Chondrocyte (in vitro differentiated cells): ENCODE measurements at regions not wholly inside any gene's neighbourhood (a gene's known extent, or its start where the extent isn't known, plus 50 kb on each side); places are given as distances from the start of the nearest gene placed in this dataset.
"Not testable (repeated sequence)": the region's sequence is repeated elsewhere in the genome, so short reads cannot be mapped to it uniquely, and the experiment has no call there.

Experiments
- DNase-seq: peaks from one replicate; pipeline ENCODE4 v3.0.0; 2021; ENCODE audit warnings: mixed read lengths, low spot score
- H3K27ac Mint-ChIP-seq: one replicate; pipeline ENCODE4 v1.8.0; 2021; ENCODE audit warnings: mild to moderate bottlenecking, moderate library complexity, mixed read lengths; ENCODE audit not compliant: unreplicated experiment
- H3K27me3 Mint-ChIP-seq: 2 replicates; pipeline ENCODE4 v1.8.0; 2021; ENCODE audit warnings: low read depth, mixed read lengths
- H3K36me3 Mint-ChIP-seq: 2 replicates; pipeline ENCODE4 v1.8.0; 2021; ENCODE audit warnings: low read depth, mixed read lengths
- H3K4me1 Mint-ChIP-seq: 2 replicates; pipeline ENCODE4 v1.8.0; 2021; ENCODE audit warnings: low read depth, mild to moderate bottlenecking, mixed read lengths
- H3K4me3 Mint-ChIP-seq: one replicate; pipeline ENCODE4 v1.8.0; 2021; ENCODE audit warnings: mild to moderate bottlenecking, moderate library complexity, mixed read lengths; ENCODE audit not compliant: unreplicated experiment
- H3K9me3 Mint-ChIP-seq: 2 replicates; pipeline ENCODE4 v1.8.0; 2021; ENCODE audit warnings: low read depth, mixed read lengths
- CTCF ChIP-seq: fragments of 200-600 bp; sonication (generic); IDR thresholded peaks from 2 replicates; pipeline ENCODE4 v1.5.0; 2021; ENCODE audit warnings: antibody characterized with exemption, mild to moderate bottlenecking, moderate library complexity

GRCh38 chr3:66552846-66553245 lies 52.0 kb upstream of the LRIG1 start:
- no peak overlapping the region for H3K4me3 Mint-ChIP-seq
- H3K27ac Mint-ChIP-seq: no peak overlapping the region
- no peaks in the 10 kb centered on the region for H3K9me3 Mint-ChIP-seq
- H3K36me3 Mint-ChIP-seq: no peaks in the 10 kb centered on the region
- no peak for DNase-seq
- H3K4me1 Mint-ChIP-seq: peaks cover 21% of the 10 kb centered on the region
- no peak for TF ChIP-seq CTCF
- no peaks in the 10 kb centered on the region for H3K27me3 Mint-ChIP-seq

GRCh38 chr3:66553441-66554113 lies 52.8 kb upstream of the LRIG1 start:
- no peak overlapping the region for H3K4me3 Mint-ChIP-seq
- no peaks in the 10 kb centered on the region for H3K36me3 Mint-ChIP-seq
- DNase-seq: no peak
- no peak overlapping the region for H3K27ac Mint-ChIP-seq
- TF ChIP-seq CTCF: no peak
- peaks cover 21% of the 10 kb centered on the region for H3K4me1 Mint-ChIP-seq
- no peaks in the 10 kb centered on the region for H3K9me3 Mint-ChIP-seq
- H3K27me3 Mint-ChIP-seq: no peaks in the 10 kb centered on the region

- DNase-seq: no peak
- peaks cover 21% of the 10 kb centered on the region for H3K4me1 Mint-ChIP-seq
- H3K9me3 Mint-ChIP-seq: no peaks in the 10 kb centered on the region
- H3K36me3 Mint-ChIP-seq: no peaks in the 10 kb centered on the region
- no peak overlapping the region for H3K27ac Mint-ChIP-seq
- H3K4me3 Mint-ChIP-seq: no peak overlapping the region
- TF ChIP-seq CTCF: no peak
- no peaks in the 10 kb centered on the region for H3K27me3 Mint-ChIP-seq
These were observed 53.4 kb upstream of the LRIG1 start for GRCh38 chr3:66554178-66554577.

- DNase-seq: no peak
- H3K4me1 Mint-ChIP-seq: peaks cover 21% of the 10 kb centered on the region
- TF ChIP-seq CTCF: no peak
- H3K36me3 Mint-ChIP-seq: no peaks in the 10 kb centered on the region
- no peaks in the 10 kb centered on the region for H3K27me3 Mint-ChIP-seq
- no peak overlapping the region for H3K4me3 Mint-ChIP-seq
- no peak overlapping the region for H3K27ac Mint-ChIP-seq
- no peaks in the 10 kb centered on the region for H3K9me3 Mint-ChIP-seq
These were observed 54.5 kb upstream of the LRIG1 start for GRCh38 chr3:66555214-66555844.

- no peak overlapping the region for H3K27ac Mint-ChIP-seq
- DNase-seq: no peak
- no peak for TF ChIP-seq CTCF
- no peaks in the 10 kb centered on the region for H3K27me3 Mint-ChIP-seq
- H3K4me1 Mint-ChIP-seq: peaks cover 21% of the 10 kb centered on the region
- no peaks in the 10 kb centered on the region for H3K36me3 Mint-ChIP-seq
- H3K9me3 Mint-ChIP-seq: no peaks in the 10 kb centered on the region
- H3K4me3 Mint-ChIP-seq: no peak overlapping the region
These were observed 56.3 kb upstream of the LRIG1 start for GRCh38 chr3:66557170-66557569.

GRCh38 chr3:66559924-66560323 lies 59.1 kb upstream of the LRIG1 start:
- not testable (repeated sequence) for H3K27ac Mint-ChIP-seq, H3K4me3 Mint-ChIP-seq, H3K36me3 Mint-ChIP-seq, DNase-seq, H3K27me3 Mint-ChIP-seq, H3K9me3 Mint-ChIP-seq
- H3K4me1 Mint-ChIP-seq: peaks cover 19% of the 10 kb centered on the region
